ACC112 (cell line): ENCODE measurements at regions not wholly inside any gene's neighbourhood (a gene's known extent, or its start where the extent isn't known, plus 50 kb on each side); places are given as distances from the start of the nearest gene placed in this dataset.

Experiments
- H2AFZ ChIP-seq: fragments of 200-600 bp; sonication (generic); one replicate; pipeline ENCODE4 v1.6.0; 2017; ENCODE audit warnings: antibody characterized with exemption, low read length; ENCODE audit not compliant: unreplicated experiment
- H3K27ac ChIP-seq: fragments of 200-600 bp; sonication (generic); 2 replicates; pipeline ENCODE4 v1.5.1; 2014; ENCODE audit warnings: low read depth, mild to moderate bottlenecking, antibody characterized with exemption, low read length, moderate library complexity
- H3K27me3 ChIP-seq: fragments of 200-600 bp; sonication (generic); 2 replicates; pipeline ENCODE4 v1.6.1; 2014; ENCODE audit warnings: mild to moderate bottlenecking, antibody characterized with exemption, low read length, moderate library complexity, mixed read lengths; ENCODE audit not compliant: insufficient read depth
- H3K36me3 ChIP-seq: fragments of 200-600 bp; sonication (generic); 2 replicates; pipeline ENCODE4 v1.6.1; 2016; ENCODE audit warnings: mild to moderate bottlenecking, antibody characterized with exemption, low read length, moderate library complexity, mixed read lengths; ENCODE audit not compliant: insufficient read depth
- H3K4me1 ChIP-seq: fragments of 200-600 bp; sonication (generic); one replicate; pipeline ENCODE4 v1.6.1; 2016; ENCODE audit warnings: low read length, mixed read lengths; ENCODE audit not compliant: insufficient read depth, unreplicated experiment, control insufficient read depth
- H3K4me3 ChIP-seq: fragments of 200-600 bp; sonication (generic); 2 replicates; pipeline ENCODE4 v1.5.1; 2014; ENCODE audit warnings: mild to moderate bottlenecking, low read depth, low read length
- H3K79me2 ChIP-seq: fragments of 200-600 bp; sonication (generic); one replicate; pipeline ENCODE4 v1.6.0; 2016; ENCODE audit warnings: low read length; ENCODE audit not compliant: control insufficient read depth, unreplicated experiment, insufficient read depth

DNA sequence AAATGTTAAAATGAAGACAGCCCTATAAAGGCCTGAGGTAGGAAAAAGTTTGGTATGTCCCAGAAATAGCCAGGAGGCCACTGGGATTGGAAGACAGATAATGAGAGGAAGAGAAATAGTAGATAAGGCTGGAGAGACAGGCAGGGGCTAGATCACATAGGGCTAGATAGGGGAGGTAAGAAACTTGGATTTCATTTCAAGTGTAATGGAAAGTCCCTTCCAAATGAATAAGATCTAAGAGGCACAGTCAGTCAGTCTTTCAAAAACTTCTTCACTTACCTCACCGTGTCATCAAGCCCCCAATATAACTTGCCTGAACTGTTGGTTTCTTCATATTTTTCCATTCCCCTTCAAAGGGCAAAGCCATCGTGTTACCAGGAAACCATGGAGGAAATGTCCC, 121.8 kb downstream of the SPCS3 start:
- H3K4me3 ChIP-seq, result no peak overlapping the region
- no peak overlapping the region for H2AFZ ChIP-seq
- peaks cover 38% of the 10 kb centered on the region for H3K4me1 ChIP-seq
- no peak overlapping the region for H3K27ac ChIP-seq
- H3K27me3 ChIP-seq, result no peaks in the 10 kb centered on the region
- H3K79me2 ChIP-seq, result no peaks in the 10 kb centered on the region
- H3K36me3 ChIP-seq, result no peaks in the 10 kb centered on the region

DNA sequence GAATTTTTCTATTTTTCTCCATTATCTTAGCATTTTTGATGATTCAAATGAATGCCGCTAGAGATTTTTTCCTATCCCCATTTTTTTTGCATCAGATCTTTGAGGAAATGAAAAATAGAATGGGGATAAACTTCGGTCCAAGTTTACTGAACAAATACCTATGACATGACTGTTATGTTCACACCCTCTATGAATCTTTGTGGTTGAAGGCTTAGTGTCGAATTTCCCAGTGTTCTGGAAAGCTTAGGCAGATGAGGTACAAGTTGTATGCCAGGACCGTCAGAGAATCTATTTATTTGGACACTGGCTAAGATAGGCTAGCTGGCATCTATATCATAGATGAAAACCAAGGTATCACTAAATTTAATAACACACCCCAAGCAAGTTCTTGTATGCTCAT, 123.4 kb downstream of the SPCS3 start:
- Histone ChIP-seq H3K4me3 (peak overlapping the region; percentile 18; the same call in 1 of the 2 replicates), H3K79me2 (no peaks in the 10 kb centered on the region), H3K27ac (peak overlapping the region; percentile 93), H3K36me3 (no peaks in the 10 kb centered on the region), H3K27me3 (no peaks in the 10 kb centered on the region), H3K4me1 (peaks cover 30% of the 10 kb centered on the region), H2AFZ (peak overlapping the region; percentile 73)

DNA sequence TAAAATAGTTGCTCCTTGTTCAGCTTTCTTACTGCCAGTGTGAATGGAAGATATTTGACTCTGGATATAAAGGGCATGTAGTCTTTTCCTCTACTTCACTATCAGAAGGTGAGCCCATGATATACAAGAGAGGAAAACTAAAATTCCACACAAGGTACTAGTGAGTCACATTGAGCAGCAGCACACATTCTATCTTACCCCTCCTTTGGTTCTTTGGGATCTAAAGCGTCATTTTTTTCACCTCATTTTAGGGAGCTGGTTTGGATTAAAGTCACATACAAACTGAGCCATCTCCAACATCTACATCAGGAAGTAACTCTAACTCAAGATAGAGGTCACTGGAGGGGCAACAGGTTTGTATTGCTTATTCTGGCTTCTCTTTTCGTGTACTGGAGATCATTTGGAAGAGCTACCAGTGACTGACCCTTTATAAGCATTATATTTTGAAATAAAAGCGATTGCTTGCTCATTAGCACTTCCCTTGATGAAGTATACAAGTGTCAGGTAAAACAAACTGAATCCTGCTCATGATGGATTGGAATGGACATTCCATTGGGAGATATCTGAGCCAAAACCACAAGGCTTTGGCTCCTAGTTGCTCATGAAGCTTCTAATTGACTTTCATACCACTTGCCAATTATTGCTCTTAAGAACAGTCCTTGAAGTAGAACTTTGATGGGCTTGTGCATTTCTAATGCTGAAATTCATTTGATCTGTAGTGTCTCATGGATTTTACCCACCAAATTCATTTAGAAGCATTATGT, 124.1 kb downstream of the SPCS3 start:
- H3K4me3 ChIP-seq, result peak overlapping the region; percentile 18; the same call in 1 of the 2 replicates
- H3K27me3 ChIP-seq, result no peaks in the 10 kb centered on the region
- no peaks in the 10 kb centered on the region for H3K79me2 ChIP-seq
- peaks cover 30% of the 10 kb centered on the region for H3K4me1 ChIP-seq
- peak overlapping the region; percentile 93 for H3K27ac ChIP-seq
- no peaks in the 10 kb centered on the region for H3K36me3 ChIP-seq
- peak overlapping the region; percentile 51 for H2AFZ ChIP-seq

DNA sequence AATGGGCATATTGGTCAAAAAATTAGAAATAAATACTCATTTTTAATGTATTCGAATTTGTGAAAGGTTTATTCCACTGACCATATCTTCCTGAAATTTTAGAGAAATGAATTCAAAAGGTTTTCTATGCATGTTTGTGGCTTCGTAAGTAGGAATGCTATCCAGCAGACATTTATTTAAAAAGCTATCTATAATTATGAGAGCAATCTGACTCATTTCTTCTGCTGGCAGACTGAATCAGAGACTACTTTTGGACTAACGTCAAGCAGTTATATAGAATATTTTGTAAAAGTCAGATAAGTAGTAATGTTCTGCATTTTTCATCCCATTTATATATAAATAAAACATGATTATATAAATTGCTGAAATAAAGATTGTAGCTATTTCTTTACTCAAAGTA, 125.0 kb downstream of the SPCS3 start:
- Histone ChIP-seq H3K27me3 (no peaks in the 10 kb centered on the region), H3K36me3 (no peaks in the 10 kb centered on the region), H3K27ac (peak overlapping the region; percentile 93), H3K79me2 (no peaks in the 10 kb centered on the region), H2AFZ (no peak overlapping the region), H3K4me3 (no peak overlapping the region), H3K4me1 (peaks cover 27% of the 10 kb centered on the region)

DNA sequence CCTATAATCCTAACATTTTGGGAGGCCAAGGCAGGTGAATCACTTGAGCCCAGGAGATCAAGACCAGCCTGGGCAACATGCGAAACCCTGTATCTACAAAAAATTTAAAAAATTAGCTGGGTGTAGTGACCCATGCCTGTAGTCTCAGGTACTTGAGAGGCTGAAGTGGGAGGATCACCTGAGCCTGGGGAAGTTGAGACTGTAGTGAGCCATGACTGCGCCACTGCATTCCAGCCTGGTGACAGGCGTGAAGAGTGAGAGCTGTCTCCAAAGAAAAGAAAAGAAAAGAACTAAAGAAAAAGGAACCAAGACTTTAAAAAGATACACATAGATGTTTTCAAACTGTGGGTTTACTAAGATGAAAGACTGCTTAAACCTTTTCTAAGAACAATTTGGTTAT, 129.0 kb downstream of the SPCS3 start:
- no peak overlapping the region for H3K27ac ChIP-seq
- H2AFZ ChIP-seq, result no peak overlapping the region
- H3K27me3 ChIP-seq, result no peaks in the 10 kb centered on the region
- H3K36me3 ChIP-seq, result no peaks in the 10 kb centered on the region
- peaks cover 10% of the 10 kb centered on the region for H3K4me1 ChIP-seq
- no peaks in the 10 kb centered on the region for H3K79me2 ChIP-seq
- H3K4me3 ChIP-seq, result no peak overlapping the region

DNA sequence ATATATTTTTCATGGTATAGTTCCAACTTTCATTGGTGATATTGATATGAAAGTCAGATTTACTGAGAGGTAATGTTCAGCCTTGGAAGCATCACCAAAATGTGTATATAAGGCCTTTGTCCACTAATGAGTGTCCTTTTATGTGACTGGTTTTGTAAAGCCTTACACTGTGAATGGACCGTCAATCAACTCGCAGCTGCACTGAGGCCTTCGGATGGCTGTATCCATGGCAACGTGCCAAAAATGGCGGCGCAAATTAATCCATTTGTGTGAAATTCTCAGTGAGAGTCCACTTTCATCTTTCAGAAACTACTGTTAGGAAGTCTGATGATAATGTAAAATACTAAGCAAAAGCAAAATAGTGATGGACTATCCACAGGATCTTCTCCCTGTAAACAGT, 131.7 kb downstream of the SPCS3 start:
- Histone ChIP-seq H3K79me2 (no peaks in the 10 kb centered on the region), H3K36me3 (no peaks in the 10 kb centered on the region), H2AFZ (no peak overlapping the region), H3K27me3 (no peaks in the 10 kb centered on the region), H3K4me1 (no peaks in the 10 kb centered on the region), H3K27ac (no peak overlapping the region), H3K4me3 (no peak overlapping the region)

DNA sequence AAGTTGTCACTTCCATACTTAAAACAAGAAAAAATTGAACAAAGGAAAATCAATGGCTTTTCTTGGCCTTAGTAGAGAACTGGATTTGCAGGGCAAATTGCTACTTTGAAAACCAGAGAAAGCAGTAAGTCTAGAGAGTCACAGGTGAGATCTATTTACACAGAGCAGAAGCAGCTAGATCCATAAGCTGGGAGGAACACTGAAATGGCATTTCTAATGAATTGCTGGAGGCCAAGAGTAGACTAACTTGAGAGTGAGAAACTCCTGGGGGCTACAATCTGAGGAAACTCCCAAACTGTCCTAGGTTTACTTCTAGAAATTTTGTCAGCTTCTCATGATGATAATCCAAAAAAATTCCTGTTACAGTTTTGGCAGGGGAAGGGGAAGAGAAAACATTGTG, 133.3 kb downstream of the SPCS3 start:
- Histone ChIP-seq H3K4me3 (no peak overlapping the region), H3K79me2 (no peaks in the 10 kb centered on the region), H3K27me3 (no peaks in the 10 kb centered on the region), H3K27ac (no peak overlapping the region), H3K36me3 (no peaks in the 10 kb centered on the region), H2AFZ (no peak overlapping the region), H3K4me1 (no peaks in the 10 kb centered on the region)

DNA sequence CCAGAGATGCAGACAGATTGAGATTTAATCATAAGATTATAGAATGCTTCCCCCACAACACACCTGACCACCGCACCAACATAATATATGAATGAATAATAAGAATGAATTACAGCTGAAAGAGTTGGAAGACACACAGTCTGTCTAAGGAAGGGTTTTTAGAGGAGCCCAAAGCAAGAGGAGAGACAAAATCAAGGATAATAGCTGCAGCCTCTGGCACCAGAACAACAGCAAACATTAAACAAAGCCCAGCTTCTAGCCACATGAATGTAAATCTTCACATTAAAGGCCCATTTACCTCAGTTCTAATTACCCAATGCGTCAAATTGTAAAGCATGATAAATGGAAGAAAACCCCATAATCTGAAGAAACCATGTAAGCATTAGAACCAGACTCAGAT, 133.9 kb downstream of the SPCS3 start:
- no peak overlapping the region for H3K27ac ChIP-seq
- H3K79me2 ChIP-seq, result no peaks in the 10 kb centered on the region
- H3K36me3 ChIP-seq, result no peaks in the 10 kb centered on the region
- no peaks in the 10 kb centered on the region for H3K27me3 ChIP-seq
- no peaks in the 10 kb centered on the region for H3K4me1 ChIP-seq
- H3K4me3 ChIP-seq, result no peak overlapping the region
- no peak overlapping the region for H2AFZ ChIP-seq

DNA sequence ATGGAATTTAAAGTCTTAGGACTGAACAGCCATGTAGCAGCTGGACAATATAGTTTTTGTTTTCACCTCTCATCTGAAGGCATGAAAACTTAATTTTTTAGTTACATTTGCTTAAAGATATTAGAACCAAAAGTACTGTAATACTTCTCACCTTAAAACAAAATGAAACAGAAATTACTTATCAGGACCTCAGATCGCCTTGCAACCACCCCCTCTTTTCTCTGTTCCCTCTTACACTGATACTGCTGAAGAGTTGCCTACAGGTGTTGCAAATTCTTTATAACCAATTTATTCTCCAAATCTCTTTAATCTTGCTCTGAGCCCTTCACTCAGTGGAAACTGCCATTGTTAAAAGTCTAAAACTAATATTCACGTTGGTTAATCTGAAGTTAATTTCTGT, 145.0 kb downstream of the SPCS3 start:
- Histone ChIP-seq H3K36me3 (no peaks in the 10 kb centered on the region), H3K4me3 (no peak overlapping the region), H3K27ac (no peak overlapping the region), H3K27me3 (no peaks in the 10 kb centered on the region), H3K4me1 (no peaks in the 10 kb centered on the region), H3K79me2 (no peaks in the 10 kb centered on the region), H2AFZ (no peak overlapping the region)

DNA sequence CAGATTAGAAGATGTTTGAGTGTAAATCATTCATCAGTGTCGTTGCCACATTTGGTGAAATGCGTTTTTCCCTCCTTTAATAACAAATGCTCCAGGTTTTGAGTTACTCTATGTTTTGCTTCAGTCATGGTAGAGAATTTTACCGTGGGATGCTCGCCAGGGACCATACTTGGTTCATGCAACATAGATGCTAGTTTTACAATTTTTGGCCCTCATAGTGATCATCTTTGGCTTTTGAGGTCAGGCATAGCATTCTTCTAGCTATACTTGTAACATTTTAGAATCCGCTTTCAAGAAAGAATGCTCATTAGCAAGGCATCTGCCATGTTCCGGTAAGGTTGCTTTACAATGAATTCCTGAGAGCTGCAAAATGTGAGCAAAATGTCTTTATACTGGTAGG, 147.2 kb downstream of the SPCS3 start:
- no peaks in the 10 kb centered on the region for H3K4me1 ChIP-seq
- no peaks in the 10 kb centered on the region for H3K79me2 ChIP-seq
- no peak overlapping the region for H3K4me3 ChIP-seq
- no peaks in the 10 kb centered on the region for H3K36me3 ChIP-seq
- H2AFZ ChIP-seq, result no peak overlapping the region
- no peaks in the 10 kb centered on the region for H3K27me3 ChIP-seq
- H3K27ac ChIP-seq, result no peak overlapping the region

DNA sequence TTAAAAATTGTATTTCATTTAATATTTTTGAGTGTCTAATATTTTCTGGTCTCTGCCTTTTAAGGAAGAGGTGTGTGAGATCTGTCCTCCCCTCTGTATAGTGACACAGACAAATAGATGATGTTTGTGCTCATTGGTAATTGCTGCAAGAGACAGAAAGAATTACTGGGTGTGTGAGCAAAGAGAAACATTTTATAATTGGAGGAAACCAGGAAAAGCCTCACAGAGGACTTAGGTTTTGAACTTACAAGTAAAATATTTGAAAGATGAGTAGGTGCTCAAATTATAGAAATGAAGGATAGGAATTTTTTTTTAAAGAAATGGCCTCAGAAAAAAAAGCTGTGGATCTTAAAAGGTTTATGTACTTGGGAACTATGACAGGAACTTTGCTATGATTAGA, 149.8 kb downstream of the SPCS3 start:
- Histone ChIP-seq H3K36me3 (no peaks in the 10 kb centered on the region), H3K27me3 (no peaks in the 10 kb centered on the region), H3K4me3 (no peak overlapping the region), H3K79me2 (no peaks in the 10 kb centered on the region), H2AFZ (no peak overlapping the region), H3K4me1 (no peaks in the 10 kb centered on the region), H3K27ac (no peak overlapping the region)
